ENCODE measurements at regions not wholly inside any gene's neighbourhood (a gene's known extent, or its start where the extent isn't known, plus 50 kb on each side); places are given as distances from the start of the nearest gene placed in this dataset.
"Not testable (repeated sequence)": the region's sequence is repeated elsewhere in the genome, so short reads cannot be mapped to it uniquely, and the experiment has no call there.

- DNase-seq = not testable (repeated sequence)
Measured at GRCh38 chr7:159335181-159335926, 190.7 kb upstream of the VIPR2 start.

GRCh38 chr7:159332854-159333479 lies 188.3 kb upstream of the VIPR2 start:
- DNase-seq = not testable (repeated sequence)

- no peak for DNase-seq
Measured at GRCh38 chr7:159331462-159331861, 186.8 kb upstream of the VIPR2 start.

DNA sequence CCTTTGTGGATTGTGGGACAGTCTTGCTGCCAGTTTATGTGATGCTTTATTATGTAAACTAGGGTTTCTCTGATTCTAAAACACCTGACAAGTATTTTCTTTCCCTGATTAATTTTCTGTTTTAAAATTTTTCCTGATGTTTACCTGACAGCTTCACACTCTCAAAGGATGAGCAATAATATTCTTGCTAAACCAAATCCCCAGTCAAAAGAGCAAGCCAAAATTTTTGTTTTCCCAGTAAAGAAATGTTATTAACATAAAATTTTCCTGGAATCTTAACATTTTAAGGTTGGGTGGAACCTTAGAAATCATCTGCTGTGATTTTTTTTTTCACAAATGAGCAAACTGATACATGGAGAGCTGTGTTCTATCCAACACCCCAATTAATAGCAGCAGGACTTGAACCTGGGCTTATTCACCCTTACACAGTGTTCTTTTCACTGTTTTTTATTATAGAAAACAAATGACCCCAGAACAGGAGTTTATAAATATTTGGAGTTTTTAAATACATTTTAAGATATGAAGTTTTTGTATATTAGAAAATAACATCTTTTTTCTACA lies 185.2 kb upstream of the VIPR2 start:
- no peak for DNase-seq

DNA sequence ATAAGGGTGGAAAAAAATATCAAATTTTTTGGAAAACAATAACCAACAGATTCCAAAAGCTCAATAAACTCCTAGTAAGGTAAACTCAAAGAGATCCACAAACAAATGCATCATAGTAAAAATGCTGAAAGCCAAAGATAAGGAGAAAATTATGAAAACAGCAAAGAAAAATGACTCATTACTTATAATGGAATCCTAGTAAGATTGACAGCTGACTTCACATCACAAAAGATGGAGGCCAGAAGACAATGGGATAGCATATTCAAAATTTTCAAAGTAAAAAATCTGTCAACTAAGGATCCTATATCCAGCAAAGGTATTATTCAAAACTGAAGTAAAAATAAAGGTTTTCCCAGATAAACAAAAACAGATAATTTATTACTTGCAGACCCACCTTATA lies 183.4 kb upstream of the VIPR2 start:
- no peak for DNase-seq

- no peak for DNase-seq
Measured at GRCh38 chr7:159323359-159323758, 178.7 kb upstream of the VIPR2 start.

- no peak for DNase-seq
Measured at GRCh38 chr7:159321278-159321677, 176.6 kb upstream of the VIPR2 start.

- DNase-seq = no peak
Measured at GRCh38 chr7:159318682-159319351, 174.2 kb upstream of the VIPR2 start.

DNA sequence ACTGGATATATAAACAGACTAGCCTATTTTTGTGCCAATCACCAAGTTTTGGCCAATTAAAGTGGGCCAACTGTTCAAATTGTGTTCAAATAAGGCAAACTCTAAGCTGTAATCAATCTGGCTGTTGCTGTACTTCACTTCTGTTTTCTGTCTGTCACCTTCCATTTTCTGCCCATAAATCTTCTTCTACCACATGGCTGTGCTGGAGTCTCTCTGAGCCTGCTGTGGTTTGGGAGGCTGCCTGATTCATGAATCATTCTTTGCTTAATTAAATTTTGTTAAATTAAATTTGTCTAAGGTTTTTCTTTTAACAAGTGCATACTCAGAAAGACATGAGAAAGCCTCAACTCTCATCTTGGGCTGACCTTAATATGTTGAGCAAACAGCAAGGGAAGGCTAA lies 172.6 kb upstream of the VIPR2 start:
- DNase-seq = no peak

GRCh38 chr7:159311172-159311494 lies 166.5 kb upstream of the VIPR2 start:
- DNase-seq = no peak

DNA sequence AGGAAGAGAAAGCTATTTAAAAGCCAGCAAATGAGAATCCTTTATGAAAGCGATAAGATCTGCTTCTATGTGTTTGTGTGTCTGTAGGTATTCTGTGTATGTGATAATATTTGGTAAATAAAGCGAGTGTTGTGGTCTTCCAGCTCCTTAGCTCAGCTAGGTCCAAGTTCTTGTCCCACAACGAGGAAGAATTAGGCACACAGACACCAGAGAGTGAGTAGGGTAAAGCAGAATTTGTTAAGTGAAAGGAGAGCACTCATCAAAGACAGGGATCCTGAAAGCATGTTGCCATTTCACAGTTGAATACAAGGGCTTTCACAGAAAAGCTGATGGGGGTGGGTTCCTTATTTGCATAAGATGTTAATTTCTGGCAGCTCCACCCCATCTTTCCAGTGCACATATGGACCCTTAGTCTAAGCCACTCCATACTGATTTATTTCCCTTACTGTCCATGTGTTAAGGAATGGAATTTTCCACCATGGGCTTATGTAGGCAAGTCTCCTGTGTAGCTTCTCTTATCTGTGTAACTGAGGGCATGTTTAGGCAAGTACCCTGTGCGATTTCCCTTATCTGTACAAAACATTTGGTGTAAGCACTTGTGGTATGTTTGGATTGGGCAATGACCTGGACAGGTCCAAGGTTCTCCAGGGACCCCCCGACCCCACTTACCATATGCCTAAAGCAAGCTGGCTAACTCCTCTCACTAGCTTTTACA lies 165.9 kb upstream of the VIPR2 start:
- DNase-seq = peak; percentile 74

GRCh38 chr7:159309214-159309613 lies 164.5 kb upstream of the VIPR2 start:
- DNase-seq = not testable (repeated sequence)

GRCh38 chr7:159306012-159306411 lies 161.3 kb upstream of the VIPR2 start:
- no peak for DNase-seq

DNA sequence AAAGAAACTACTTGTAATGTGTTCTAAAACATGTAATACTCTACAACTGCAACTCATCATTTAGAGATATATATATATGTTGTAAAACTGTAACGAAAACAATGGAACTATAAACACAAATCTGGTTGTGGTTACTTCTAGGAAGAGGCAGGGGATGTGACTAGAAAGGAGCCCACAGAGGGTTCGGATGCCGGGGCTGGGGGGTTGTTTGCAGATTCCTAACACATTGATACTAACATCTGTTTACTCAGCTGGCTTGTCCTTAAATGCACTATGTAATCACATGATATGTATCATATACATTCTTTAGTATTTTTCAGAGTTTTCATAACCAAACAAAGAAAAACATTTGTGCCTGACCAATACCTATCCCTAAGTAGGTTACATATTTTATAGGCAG lies 160.5 kb upstream of the VIPR2 start:
- DNase-seq = not testable (repeated sequence)

GRCh38 chr7:159303510-159303909 lies 158.8 kb upstream of the VIPR2 start:
- DNase-seq = not testable (repeated sequence)

DNA sequence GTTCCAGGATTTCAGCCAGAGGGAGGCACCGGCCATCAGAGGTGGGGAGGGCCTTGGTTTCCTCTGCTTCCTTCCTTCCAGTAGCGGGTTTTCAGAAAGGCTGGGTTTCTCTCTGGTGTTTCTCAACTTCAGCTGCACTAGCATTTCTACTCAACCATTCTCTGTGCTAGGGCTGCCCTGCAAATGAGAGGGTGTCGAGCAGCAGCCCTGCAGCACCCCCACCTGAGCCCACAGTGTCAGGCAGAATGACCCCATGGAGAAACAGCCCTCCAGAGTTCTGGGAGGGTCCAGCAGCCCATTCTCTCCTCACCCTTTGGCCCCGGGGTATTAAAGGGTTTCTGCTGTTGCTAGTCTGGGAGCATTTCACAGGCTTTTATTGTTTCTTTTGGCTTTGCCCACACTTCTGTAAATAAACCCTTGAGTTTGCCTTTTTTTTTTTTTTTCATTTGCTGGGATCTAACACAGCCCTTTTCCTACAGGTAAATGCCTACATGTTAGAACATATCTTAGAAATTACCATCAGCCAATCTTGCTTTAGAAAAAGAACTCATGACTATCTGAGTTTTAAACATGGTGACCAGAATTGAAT lies 151.5 kb upstream of the VIPR2 start:
- DNase-seq = no peak

- DNase-seq = not testable (repeated sequence)
Measured at GRCh38 chr7:159286487-159286886, 141.8 kb upstream of the VIPR2 start.

GRCh38 chr7:159281573-159281972 lies 136.9 kb upstream of the VIPR2 start:
- no peak for DNase-seq

- no peak for DNase-seq
Measured at GRCh38 chr7:159280008-159280407, 135.3 kb upstream of the VIPR2 start.

GRCh38 chr7:159272739-159273138 lies 128.1 kb upstream of the VIPR2 start:
- no peak for DNase-seq

GRCh38 chr7:159271781-159272180 lies 127.1 kb upstream of the VIPR2 start:
- no peak for DNase-seq

- no peak for DNase-seq
Measured at GRCh38 chr7:159269745-159270144, 125.1 kb upstream of the VIPR2 start.

DNA sequence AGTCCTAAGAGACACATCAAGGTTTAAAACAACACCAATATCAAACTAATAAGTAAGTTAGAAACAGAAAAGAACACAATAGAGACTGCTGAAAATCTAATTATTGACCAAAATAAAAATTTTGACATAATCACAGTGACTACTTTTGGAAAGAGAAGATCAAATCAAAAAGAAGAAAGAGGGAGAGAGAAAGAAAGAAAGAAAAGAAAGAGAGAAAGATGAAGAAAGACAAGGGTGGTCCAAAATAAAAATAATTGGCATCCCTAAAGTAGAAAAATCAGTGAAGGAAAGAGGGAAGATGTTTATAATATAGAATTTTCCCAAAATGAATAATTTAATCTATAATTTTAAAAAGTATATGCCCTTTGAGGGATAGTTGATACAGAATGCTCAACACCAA lies 118.8 kb upstream of the VIPR2 start:
- no peak for DNase-seq

Data from hematopoietic multipotent progenitor cell treated with erythropoietin and hydrocortisone succinate and interleukin-3 and kit ligand, for 8 days (in vitro differentiated cells).